Loucy (cell line): ENCODE measurements at regions not wholly inside any gene's neighbourhood (a gene's known extent, or its start where the extent isn't known, plus 50 kb on each side); places are given as distances from the start of the nearest gene placed in this dataset.

Experiments used
- CTCF ChIP-seq: fragments of 200-600 bp; sonication (generic); conservative IDR thresholded peaks from 2 replicates; pipeline ENCODE4 v1.5.1; 2014; ENCODE audit warnings: mild to moderate bottlenecking, antibody characterized with exemption, low read length
- EZH2phosphoT487 ChIP-seq: fragments of 200-600 bp; IDR thresholded peaks from 2 replicates; pipeline ENCODE4 v1.6.1; 2018; ENCODE audit warnings: antibody characterized with exemption, mild to moderate bottlenecking, moderate library complexity, borderline replicate concordance

- TF ChIP-seq CTCF = no peak
- TF ChIP-seq EZH2phosphoT487 = no peak
These were observed 158.9 kb upstream of the POT1 start for GRCh38 chr7:125088555-125088954.
